CD4-positive, alpha-beta T cell treated with Interleukin-4 for 4 hours (primary cell): ENCODE measurements at regions not wholly inside any gene's neighbourhood (a gene's known extent, or its start where the extent isn't known, plus 50 kb on each side); places are given as distances from the start of the nearest gene placed in this dataset.
"Not testable (repeated sequence)": the region's sequence is repeated elsewhere in the genome, so short reads cannot be mapped to it uniquely, and the experiment has no call there.

ENCODE experiments used
- DNase-seq: peaks from one replicate; pipeline ENCODE4 v3.0.0-alpha.2; 2020

- not testable (repeated sequence) for DNase-seq
These were observed 1370.0 kb downstream of the CDH12 start for GRCh38 chr5:21482983-21483650.

- not testable (repeated sequence) for DNase-seq
These were observed 1370.6 kb downstream of the CDH12 start for GRCh38 chr5:21482522-21482921.

- DNase-seq = not testable (repeated sequence)
These were observed 1371.5 kb downstream of the CDH12 start for GRCh38 chr5:21481320-21482270.

DNA sequence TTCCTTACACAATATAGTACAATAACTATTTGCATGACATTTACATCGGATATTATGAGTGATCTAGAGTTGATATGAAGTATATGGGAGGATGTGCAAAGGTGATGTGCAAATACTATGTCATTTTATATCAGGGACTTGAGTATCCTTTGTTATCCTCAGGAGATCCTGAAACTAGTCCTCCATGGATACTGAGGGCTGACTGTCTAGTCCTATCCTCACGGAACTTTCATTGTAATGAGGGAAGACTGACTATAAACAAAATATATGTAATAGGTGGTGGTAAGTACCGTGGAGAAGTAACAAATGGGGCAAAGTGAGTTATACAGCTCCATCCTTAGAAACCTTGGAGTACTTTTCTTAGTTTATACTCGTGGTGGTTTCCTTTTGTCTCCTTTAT is 1373.1 kb downstream of the CDH12 start:
- DNase-seq = not testable (repeated sequence)

GRCh38 chr5:21473981-21474380 is 1379.2 kb downstream of the CDH12 start:
- DNase-seq = not testable (repeated sequence)

DNA sequence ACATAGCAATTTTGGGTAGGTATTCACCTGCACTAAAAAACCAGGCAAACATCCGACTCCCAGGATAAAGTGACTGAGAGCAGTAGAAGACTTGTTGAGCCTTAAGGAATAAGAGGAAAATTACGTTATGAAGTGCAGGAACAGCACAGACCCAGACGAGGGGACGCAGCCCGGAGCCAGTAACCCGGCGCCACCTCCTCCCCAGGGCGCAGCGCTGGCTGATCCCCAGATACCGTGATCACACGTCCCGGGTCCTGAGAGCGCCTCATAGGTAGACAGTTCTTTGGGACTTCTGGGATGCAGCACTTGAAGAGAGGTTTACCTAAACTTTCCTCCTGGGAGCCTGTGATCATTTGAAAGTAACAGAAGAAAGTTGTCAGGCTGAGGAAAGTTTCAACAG is 1379.7 kb downstream of the CDH12 start:
- not testable (repeated sequence) for DNase-seq

GRCh38 chr5:21471691-21472090 is 1381.5 kb downstream of the CDH12 start:
- not testable (repeated sequence) for DNase-seq

GRCh38 chr5:21469523-21470101 is 1383.5 kb downstream of the CDH12 start:
- DNase-seq = not testable (repeated sequence)

GRCh38 chr5:21467544-21467943 is 1385.6 kb downstream of the CDH12 start:
- not testable (repeated sequence) for DNase-seq

DNA sequence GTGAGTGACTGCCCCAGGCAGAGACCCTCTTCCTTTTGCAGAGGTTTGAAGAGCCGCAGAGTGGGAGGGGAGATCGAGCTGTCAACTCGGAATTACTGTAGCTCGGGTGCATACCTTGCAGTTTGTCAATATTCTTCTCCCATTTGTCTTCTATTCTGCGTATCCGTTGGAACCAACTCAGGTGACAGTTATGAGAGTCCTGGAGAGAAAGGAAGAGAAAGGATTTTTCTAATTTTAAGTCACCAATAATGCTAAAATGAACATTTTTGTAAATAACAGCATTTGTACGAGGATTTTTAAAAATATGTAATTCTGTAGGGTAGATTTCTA is 1393.4 kb downstream of the CDH12 start:
- DNase-seq = not testable (repeated sequence)

DNA sequence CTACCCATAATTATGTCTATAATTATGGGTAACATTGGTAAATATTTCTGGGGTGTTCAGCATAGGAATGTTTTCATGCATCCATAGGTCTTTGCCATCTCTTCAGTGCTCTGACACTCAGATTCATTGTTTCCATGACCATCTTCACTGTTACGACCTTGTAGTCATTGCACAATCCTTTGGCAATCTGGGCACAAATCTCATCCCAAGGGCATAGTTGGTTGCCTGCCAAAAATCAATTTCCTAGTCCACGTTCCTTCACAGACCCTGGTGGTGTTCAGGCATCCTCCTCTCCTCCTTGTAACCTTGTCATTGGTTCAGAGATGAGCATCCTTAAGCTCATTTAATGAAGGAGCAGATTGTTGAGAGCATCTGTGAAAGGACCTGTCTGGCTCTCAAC is 1400.7 kb downstream of the CDH12 start:
- no peak for DNase-seq

DNA sequence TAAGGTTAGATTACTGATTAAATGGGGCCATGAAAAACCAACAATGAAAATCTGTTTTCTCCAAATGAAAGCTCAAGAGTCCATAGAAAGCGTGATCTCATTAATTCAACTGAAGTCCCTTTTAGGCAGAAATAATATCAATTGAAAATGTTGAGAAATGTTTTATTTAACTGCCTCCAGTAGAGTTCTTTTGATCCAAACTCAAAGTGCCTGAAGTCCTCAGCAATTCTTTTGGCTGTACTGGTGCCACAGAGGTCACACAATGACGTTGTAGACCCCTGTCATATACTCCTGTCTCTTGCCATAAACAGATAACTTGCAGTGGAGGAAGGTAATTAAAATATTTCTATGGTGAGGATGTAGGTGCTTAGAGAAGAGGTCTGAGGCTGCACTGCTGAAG is 1420.5 kb downstream of the CDH12 start:
- DNase-seq = no peak

DNA sequence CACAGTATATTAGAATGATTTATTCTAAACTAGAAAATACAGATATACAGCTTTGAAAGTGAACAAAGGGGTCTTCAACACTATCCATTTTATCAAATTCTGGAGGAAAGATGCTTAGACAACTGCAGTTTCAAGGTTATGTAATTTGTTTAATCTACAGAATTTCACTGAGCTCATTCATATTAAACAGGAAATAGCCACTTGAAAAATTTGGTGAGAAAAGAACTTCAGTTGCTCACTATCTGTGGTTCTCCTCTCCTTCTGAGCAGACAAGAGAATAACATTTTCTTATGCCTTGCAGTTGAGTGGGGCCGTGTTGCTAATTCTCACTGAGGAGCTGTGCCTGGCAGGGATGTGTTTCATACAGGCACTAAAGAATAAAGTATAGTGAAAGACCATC is 1428.2 kb downstream of the CDH12 start:
- no peak for DNase-seq

- DNase-seq = no peak
These were observed 1431.4 kb upstream of the CDH18 start for GRCh38 chr5:21419383-21419782.

- not testable (repeated sequence) for DNase-seq
These were observed 1414.1 kb upstream of the CDH18 start for GRCh38 chr5:21402089-21402488.

GRCh38 chr5:21398511-21398910 is 1410.5 kb upstream of the CDH18 start:
- DNase-seq = no peak

DNA sequence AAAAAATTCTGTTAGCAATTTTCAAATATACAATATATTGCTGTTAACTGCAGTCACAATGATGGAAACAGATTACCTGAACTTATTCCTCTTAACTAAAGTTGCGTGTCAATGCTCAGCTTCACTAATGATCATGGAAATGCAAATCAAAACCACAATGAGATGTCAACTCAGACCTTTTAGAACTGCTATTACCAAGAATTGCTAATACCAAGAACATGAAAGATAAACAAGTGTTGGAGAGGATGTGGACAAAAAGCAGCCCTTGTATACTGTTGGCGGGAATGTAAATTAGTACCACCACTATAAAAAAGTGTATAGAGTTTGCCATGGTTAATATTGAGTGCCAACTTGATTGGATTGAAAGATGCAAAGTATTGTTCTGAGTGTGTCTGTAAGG is 1409.7 kb upstream of the CDH18 start:
- DNase-seq = no peak

- DNase-seq = no peak
These were observed 1403.5 kb upstream of the CDH18 start for GRCh38 chr5:21391506-21391905.

GRCh38 chr5:21360754-21361153 is 1372.8 kb upstream of the CDH18 start:
- DNase-seq = not testable (repeated sequence)

- peak; percentile 0 for DNase-seq
These were observed 1353.9 kb upstream of the CDH18 start for GRCh38 chr5:21341948-21342261.

DNA sequence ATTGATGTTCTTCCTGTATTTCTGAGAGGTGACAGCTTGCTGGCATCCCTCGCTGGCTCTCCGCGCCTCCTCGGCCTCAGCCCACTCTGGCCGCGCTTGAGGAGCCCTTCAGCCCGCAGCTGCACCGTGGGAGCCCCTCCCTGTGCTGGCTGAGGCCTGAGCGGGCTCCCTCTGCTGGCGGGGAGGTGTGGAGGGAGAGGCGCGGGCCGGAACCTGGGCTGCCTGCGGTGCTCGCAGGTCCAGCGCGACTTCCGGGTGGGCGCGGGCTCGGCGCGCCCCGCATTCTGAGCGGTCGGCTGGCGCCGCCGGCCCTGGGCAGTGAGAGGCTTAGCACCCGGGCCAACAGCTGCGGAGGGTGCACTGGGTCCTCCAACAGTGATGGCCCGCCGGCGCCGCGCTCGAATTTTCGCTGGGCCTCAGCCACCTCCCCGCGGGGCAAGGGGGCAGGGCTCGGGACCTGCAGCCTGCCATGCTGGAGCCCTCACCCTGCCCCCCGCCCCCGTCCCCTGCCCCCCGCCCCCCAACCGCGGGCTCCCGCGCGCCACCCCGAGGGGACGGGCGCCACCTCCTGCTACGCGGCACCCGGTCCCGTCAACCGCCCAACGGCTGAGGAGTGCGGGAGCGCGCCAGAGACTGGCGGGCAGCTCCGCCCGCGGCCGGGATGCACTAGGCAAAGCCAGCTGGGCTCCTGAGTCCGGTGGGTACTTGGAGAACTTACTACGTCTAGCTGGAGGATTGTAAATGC is 1353.4 kb upstream of the CDH18 start:
- DNase-seq = not testable (repeated sequence)

DNA sequence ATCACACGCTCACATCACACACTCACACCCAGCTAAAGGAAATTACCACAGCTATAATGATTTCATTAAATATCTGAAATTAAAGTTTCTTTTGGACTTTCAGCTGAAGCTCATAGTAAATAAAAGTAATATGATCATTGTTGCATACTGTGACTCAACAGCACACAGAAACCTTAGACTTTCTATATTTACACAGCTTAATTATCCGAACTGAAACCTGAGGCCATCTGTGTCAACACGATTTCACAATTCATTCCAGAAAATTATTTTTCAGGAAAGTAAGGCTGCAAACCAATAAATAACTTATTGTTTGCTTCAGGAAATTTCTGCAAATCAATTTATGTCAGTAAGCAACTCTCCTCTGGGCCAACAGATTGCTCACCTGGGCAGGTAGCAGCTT is 1352.2 kb upstream of the CDH18 start:
- not testable (repeated sequence) for DNase-seq

GRCh38 chr5:21336478-21336877 is 1348.5 kb upstream of the CDH18 start:
- not testable (repeated sequence) for DNase-seq
